ENCODE measurements at regions not wholly inside any gene's neighbourhood (a gene's known extent, or its start where the extent isn't known, plus 50 kb on each side); places are given as distances from the start of the nearest gene placed in this dataset.

- TF ChIP-seq CTCF (conservative IDR thresholded peaks at IDR 0.05) (no peak), ZFX (IDR thresholded peaks at IDR 0.05) (no peak)
These were observed 525.5 kb upstream of the CCNG1 start for GRCh38 chr5:162911873-162912272.

All from C4-2B (cell line).